ENCODE measurements at regions not wholly inside any gene's neighbourhood (a gene's known extent, or its start where the extent isn't known, plus 50 kb on each side); places are given as distances from the start of the nearest gene placed in this dataset.

GRCh38 chr13:48783695-48784230 lies 130.0 kb downstream of the CYSLTR2 start:
- no peak overlapping the region for H3K56ac ChIP-seq (replicated peaks; ENCODE audit: insufficient read length, low read depth, low read length)
- no peak overlapping the region for H3K4ac ChIP-seq (replicated peaks; ENCODE audit: insufficient read length, low read depth, low read length)
- no peaks in the 10 kb centered on the region for H3K79me1 ChIP-seq (ENCODE audit: low read depth, low read length)
- no peaks in the 10 kb centered on the region for H3K4me1 ChIP-seq (replicated peaks in 1 of 4; ENCODE audit: control insufficient read depth in 3 of 4, insufficient read depth in 4 of 4, low read length in 3 of 4)
- H4K5ac ChIP-seq (ENCODE audit: insufficient read length, low read depth, low read length), result no peak overlapping the region
- no peak overlapping the region for H2BK12ac ChIP-seq (ENCODE audit: low read depth, low read length)
- H4K20me1 ChIP-seq (replicated peaks in 1 of 2; ENCODE audit: control insufficient read depth in 1 of 2, insufficient read depth in 2 of 2, low read length in 2 of 2), result no peaks in the 10 kb centered on the region
- no peak for FAIRE-seq
- H2BK15ac ChIP-seq (ENCODE audit: low read length), result no peak overlapping the region
- H2BK5ac ChIP-seq (ENCODE audit: low read depth, low read length), result no peak overlapping the region
- no peak for DNase-seq (ENCODE audit: low read depth in 1 of 2, low spot score in 2 of 2)
- no peak overlapping the region for H3K9ac ChIP-seq (replicated peaks in 1 of 4; ENCODE audit: extremely low read depth in 1 of 4, low read depth in 3 of 4, low read length in 3 of 4)
- WGBS, 2 experiments (ENCODE audit: extremely low coverage in 1 of 2, insufficient coverage in 1 of 2, insufficient read length in 1 of 2, insufficient replicate concordance in 2 of 2, low coverage in 1 of 2, low lambda C conversion rate in 2 of 2, missing lambda C conversion rate in 1 of 2), result 90% methylated on average over 4 of the region's 4 CpGs; no CpG with 5 or more reads in 1 of the 2 experiments
- no peak overlapping the region for H2AFZ ChIP-seq (ENCODE audit: low read length)
- no peak overlapping the region for H2AK5ac ChIP-seq (ENCODE audit: low read depth, low read length)
- H3K9me3 ChIP-seq (ENCODE audit: insufficient read depth in 2 of 2, low read depth in 1 of 2, low read length in 1 of 2), result 0 out of 4 replicates have a peak, but pooled peaks cover 0 to 5% of the 10 kb centered on the region in 2 experiments
- no peak overlapping the region for H3K27ac ChIP-seq (ENCODE audit: low read depth, low read length)
- H3K4me3 ChIP-seq (ENCODE audit: extremely low read depth in 1 of 4, insufficient read depth in 2 of 4, low read depth in 3 of 4, low read length in 4 of 4), result no peak overlapping the region
- no peaks in the 10 kb centered on the region for H3K36me3 ChIP-seq (ENCODE audit: control insufficient read depth in 2 of 4, insufficient read depth in 4 of 4, low read length in 3 of 4)
- ChIA-PET CTCF (ENCODE audit: partially characterized antibody) (interaction anchor here (0.6 to 1.1 kb wide), 3 partner anchors 12 to 1985 kb away, joined by 3 to 4 read pairs (median 3); no protein-coding TSS in a partner anchor), POLR2A (ENCODE audit: partially characterized antibody) (no interaction called here)
- H3K23me2 ChIP-seq (ENCODE audit: low read depth, low read length), result no peaks in the 10 kb centered on the region
- H3K18ac ChIP-seq (ENCODE audit: extremely low read depth, low read length), result no peak overlapping the region
- H4K91ac ChIP-seq (replicated peaks; ENCODE audit: insufficient read length, low read length), result no peak overlapping the region
- H3K23ac ChIP-seq (ENCODE audit: insufficient read length), result no peak overlapping the region
- no peak overlapping the region for H3K14ac ChIP-seq (ENCODE audit: insufficient read length)
- no peak overlapping the region for H3K4me2 ChIP-seq (ENCODE audit: insufficient read depth in 1 of 2, low read depth in 2 of 2, low read length in 2 of 2)
- H3K79me2 ChIP-seq (ENCODE audit: control insufficient read depth in 1 of 2, insufficient read depth in 2 of 2, low read length in 2 of 2), result no peaks in the 10 kb centered on the region
- no peak overlapping the region for H2BK120ac ChIP-seq (replicated peaks; ENCODE audit: low read depth, low read length)
- no peak overlapping the region for H2BK20ac ChIP-seq (ENCODE audit: low read length)
- H4K8ac ChIP-seq (ENCODE audit: extremely low read depth, insufficient read depth, low read length), result no peak overlapping the region
- H3K27me3 ChIP-seq (replicated peaks in 1 of 4; ENCODE audit: control insufficient read depth in 3 of 4, extremely low read depth in 1 of 4, insufficient read depth in 3 of 4, low read length in 3 of 4), result no peaks in the 10 kb centered on the region
- no peak for TF ChIP-seq ATF2 (IDR thresholded peaks at IDR 0.05; ENCODE audit: low read length)
- TF ChIP-seq CBX8 (IDR thresholded peaks at IDR 0.05; ENCODE audit: borderline replicate concordance, low read depth, low read length), result no peak
- TF ChIP-seq TBP (IDR thresholded peaks at IDR 0.05; ENCODE audit: low read depth, low read length), result no peak
- TF ChIP-seq TAF7 (optimal IDR thresholded peaks at IDR 0.05; ENCODE audit: borderline replicate concordance, low read depth, low read length), result no peak
- no peak for TF ChIP-seq BCL11A (IDR thresholded peaks at IDR 0.05; ENCODE audit: low read depth in 2 of 2, low read length in 2 of 2)
- TF ChIP-seq NRF1 (IDR thresholded peaks at IDR 0.05; ENCODE audit: low read depth, low read length), result no peak
- no peak for TF ChIP-seq E2F6 (IDR thresholded peaks at IDR 0.05)
- no peak for TF ChIP-seq USF2 (IDR thresholded peaks at IDR 0.05; ENCODE audit: low read length)
- TF ChIP-seq CTBP2 (IDR thresholded peaks at IDR 0.05; ENCODE audit: borderline replicate concordance, insufficient read depth, insufficient read length, low read length), result no peak
- TF ChIP-seq SP4 (IDR thresholded peaks at IDR 0.05; ENCODE audit: low read length), result no peak
- no peak for TF ChIP-seq JUN (IDR thresholded peaks at IDR 0.05; ENCODE audit: low read depth, low read length)
